DMS 273 (cell line): ENCODE measurements at regions not wholly inside any gene's neighbourhood (a gene's known extent, or its start where the extent isn't known, plus 50 kb on each side); places are given as distances from the start of the nearest gene placed in this dataset.

Experiments
- DNase-seq: peaks from one replicate; lab custom pipeline; 2025; ENCODE audit not compliant: unreplicated experiment; lab: John Stamatoyannopoulos, UW

DNA sequence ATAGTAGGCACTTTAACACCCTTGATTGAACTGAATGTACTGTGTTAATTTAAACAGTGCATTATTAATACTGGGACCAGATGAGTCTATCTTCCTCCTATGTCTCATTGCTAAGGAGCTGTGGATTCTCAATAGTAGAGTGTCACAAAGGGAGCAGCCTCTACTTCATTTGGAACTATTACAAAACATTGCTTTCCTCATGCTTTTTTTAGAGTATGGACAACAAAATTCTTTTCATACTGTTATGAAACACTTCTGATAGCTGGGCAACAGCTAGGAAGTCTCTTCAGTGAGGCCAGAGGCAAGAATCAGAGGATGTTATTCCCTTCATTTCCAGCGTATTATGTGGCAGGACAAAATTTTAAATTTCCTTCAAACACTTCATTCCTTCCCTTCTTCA, 160.8 kb downstream of the FBXO8 start:
- DNase-seq: no peak

DNA sequence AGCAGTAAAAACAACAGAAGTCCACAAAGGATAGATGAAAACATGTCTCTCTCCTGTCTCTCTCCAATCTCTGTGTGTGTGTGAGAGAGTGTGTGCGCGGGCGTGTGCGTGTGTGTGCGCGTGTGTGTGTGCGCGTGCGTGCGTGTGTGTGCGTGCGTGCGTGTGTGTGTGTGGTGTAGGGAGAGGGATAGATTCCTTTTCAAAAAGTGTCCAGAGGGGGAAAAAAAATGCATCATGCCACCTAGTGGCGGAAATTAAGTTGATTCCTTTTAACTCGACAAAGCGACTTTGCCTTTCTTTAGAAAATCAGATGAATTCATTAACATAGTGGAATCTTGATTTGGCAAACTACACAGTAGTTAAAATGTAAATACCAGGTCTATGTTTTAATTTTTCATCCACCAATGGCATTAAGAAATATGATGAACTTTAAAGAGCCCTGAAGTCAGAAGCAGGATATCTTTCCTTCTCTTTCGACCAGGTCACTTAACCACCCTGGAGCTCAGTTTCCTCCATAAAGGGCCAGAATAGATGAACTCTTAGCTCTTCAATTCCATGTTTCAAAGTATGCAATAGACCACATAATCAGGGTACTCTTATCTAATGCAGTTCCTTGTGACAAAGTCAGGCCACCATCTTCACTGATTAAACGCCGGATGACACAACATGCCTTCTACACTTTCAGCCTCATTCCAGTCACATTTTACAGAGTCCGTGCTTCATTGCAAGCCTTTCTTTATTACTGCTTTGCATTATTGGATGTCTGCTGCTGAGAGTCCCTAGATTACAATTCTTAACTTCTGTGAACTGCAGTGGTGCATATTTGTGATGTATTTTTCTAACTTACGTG, 162.8 kb downstream of the FBXO8 start:
- peak; percentile 52 for DNase-seq

DNA sequence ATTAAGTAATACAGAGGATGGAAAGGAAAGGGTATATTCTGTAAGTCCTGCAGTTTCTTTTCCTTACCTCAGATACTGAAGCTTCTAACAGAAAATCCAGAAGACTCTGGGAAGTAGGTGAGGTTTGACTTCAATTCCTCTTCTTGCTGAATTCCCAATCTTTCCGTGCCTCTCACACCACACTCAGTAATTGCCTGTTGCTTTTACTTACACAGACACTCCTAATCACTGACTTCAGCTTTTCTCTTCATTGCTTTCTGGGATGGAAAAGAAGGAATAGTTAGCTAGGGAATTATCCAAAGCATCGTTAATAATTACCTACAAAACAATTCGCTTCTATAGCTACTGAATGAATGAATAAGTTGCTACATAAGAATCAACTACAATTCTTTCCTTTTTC, 163.6 kb downstream of the FBXO8 start:
- no peak for DNase-seq

DNA sequence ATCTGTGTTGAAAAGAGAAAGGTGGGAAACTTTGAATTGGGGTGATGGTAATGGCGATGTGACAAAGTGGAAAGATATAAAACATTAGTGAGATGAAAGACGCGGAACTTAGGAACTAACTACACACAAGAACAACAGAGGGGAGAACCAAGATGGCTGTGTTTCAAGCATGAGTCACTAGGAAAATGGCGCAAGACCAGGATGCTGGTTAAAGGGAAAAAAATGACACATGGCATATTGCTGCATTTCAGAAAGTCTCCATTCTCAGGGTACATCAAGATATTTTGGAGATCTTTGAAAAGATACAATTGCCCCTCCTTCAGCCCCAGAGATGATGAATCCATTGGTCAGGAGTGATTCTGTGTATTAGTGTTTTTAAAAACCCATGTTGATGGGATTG, 164.4 kb downstream of the FBXO8 start:
- DNase-seq: no peak

DNA sequence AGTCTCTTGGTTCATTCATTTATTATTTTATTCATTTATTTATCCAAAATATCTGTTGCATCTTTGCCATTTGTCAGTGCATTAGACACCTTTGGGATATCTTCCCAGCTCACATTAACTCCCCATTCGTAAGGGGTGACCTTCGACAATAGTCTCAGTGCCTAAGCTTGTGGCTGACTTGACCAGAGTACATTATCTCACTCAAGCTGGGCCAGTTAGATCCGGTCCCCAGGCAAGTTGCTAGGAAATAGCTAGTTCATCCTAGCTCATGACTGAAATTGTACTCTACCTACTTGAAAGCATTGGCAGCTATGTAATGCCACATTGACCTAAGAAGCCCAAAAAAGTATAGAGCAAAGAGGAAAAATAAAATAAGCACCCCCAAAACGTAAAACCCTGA, 165.3 kb downstream of the FBXO8 start:
- no peak for DNase-seq

DNA sequence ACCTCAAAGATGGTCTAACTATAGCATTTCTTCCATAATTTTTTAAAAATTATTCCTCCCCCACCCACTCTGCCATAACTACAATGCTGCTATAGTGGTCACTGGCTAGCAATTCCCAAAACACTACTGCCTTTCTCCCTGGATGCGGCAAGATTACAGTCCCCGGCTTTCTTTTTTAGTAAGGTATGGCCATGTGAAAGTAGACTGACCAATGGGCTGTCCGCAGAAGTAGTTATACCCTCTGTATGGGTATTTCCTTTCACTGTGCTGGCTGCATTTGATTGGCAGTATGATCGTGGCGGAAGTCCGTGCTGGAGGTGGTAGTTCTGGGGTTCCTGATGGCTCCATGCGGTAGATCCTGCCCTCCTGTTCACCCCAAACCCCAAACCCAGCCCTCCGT, 166.0 kb downstream of the FBXO8 start:
- no peak for DNase-seq

DNA sequence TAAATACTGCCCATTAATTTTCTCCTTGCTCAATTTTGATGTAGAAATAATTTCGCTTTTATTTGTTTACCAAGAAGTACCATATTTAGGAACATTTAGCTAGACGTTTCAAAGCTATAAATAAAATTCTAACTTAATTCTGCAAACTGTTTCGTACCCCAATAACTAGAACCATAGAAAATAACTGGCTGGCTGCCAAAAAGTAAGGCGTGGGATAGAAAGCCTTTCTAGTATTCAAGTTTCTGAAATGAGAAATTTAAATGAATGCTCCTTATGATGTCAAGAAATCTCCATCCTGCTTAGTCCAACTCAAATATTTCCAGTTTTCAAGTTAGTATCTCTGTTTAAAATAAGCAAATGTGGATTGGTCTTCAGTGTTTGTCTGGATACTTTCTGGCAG, 167.4 kb downstream of the FBXO8 start:
- DNase-seq: peak; percentile 4

DNA sequence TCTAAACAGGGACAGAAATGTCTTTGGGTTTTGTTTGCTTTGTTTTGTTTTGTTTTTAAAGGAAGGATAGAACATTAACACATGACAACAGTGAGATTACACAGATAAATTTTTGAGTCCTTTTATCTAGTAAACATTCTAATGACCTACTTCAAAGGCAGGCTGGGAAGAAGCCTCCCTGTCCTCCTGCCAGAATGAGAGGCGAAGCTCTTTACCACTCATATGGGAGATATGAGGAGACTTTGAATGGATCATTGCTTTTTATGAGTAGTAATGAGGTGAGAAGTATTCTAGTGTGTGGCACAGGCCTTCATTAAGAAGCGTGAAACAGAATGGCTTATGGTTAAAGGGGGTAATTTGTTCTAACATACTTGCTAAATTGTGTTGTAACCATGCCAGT, 172.0 kb downstream of the FBXO8 start:
- no peak for DNase-seq

DNA sequence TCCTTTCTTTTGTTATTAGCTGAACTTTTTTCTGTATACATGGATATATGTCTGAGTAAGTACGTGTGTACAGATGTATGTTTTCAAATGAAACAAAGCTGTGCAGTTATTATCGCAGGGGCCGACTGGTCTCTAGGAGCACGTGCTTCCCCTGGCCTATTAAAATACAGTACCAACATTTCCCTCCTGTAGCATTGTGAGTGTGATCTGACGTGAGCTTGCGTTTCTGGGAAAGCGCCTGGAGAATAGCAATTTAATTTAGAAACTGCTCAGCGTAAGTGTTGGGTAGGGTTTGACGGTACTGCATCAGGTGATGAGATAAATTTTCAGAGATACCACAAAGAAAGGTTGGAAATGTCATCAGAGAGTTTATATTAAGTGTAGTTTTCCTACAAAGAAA, 173.3 kb downstream of the FBXO8 start:
- no peak for DNase-seq

DNA sequence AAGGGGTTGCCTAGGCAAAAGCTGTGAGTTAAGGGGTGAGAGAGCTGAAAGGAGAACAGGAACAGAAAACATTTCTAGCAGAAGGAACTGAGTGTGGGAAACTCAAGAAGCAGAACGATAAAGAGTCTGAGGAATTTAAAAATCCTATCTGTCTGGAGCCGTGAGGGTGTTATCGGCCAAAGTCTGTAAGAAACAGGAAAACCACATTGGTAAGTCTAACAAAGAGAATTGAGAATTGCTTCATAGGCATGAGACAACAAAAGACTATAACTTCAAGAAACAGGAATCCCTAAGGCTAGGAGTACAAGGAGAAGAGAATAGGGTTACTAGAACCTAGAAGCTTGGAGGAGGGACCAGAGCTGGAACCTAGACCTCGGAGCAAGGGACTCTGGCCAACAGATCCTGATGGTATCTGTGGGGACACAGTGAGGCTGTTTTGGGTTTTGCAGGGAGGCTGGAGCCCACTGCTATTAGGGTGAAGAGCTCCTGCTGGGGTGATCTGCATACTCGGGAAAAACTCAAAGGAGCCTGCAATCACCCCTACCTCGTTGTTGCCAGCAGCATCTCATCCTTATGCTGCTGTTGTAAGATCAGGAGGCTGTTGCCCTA, 175.6 kb downstream of the FBXO8 start:
- DNase-seq: no peak

DNA sequence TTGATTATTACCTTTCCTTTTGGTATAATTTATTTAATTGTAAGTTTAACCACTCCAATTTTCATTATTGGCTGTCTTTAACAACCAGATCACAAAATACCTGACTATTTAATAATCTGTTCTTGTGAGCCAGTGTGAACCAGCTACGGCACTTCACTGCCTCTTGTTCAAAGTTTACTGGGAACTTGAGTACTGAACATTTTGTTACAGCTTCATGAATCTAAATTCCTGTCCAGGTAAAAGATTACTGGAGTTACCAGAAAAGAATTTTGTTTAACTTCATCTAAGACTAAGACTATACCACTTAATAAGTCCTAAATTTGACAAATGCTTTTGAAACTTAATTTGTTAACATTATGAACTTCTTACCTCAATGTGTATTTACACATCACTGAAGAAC, 178.3 kb downstream of the FBXO8 start:
- DNase-seq: no peak

DNA sequence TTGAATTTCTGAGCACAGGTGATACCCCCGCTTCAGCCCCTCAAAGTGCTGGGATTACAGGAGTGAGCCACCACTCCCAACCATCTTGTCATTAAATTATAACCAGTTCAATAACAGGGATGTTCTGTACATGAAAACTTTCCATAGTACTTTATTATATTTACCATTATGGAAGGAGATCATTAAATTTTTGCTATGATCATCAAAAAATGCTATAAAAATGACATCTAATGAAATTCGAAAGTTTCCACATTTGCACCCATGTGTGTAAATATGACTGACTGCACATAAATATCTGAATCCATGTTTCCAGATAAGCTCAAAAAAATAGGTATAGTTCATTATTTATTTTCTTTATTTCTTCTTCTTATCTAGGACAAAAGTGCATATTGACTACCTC, 182.6 kb downstream of the FBXO8 start:
- no peak for DNase-seq

DNA sequence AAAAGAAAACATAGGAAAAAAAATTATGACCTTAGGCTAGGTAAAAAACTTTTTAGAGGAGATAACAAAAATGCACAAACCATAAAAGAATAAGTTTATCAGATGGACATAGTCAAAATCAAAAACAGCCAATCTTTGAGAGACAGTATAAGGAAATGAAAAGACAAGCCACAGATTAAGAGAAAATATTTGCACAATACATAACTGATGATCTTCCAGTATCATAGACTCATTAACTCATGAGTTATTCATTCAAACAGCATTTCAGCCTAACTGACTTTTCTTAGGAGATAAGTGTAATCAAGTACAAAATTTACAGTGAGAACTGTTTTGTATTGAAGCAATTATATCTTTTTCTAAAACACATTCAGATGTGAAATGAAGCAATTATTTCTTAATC, 183.8 kb downstream of the FBXO8 start:
- DNase-seq: no peak

DNA sequence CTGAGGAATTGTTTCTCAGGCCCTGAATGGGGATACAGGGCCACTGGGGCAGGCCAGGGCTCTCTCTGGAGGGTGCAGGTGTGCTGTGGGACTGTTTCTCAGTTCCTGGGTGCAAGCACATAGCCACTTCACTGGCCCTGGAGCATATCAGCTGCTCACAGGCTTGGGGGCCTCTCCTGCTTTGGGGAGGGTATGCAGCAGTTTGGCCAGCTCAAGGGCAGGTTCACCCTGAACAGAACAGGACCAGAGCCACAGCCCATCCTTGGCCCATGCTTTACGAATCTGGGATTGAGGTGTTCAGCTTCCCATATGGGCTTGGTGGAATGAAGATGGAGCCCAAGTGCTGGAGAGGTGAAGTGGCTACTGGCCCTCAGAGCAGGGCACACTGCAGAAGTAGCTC, 186.5 kb downstream of the FBXO8 start:
- DNase-seq: no peak

DNA sequence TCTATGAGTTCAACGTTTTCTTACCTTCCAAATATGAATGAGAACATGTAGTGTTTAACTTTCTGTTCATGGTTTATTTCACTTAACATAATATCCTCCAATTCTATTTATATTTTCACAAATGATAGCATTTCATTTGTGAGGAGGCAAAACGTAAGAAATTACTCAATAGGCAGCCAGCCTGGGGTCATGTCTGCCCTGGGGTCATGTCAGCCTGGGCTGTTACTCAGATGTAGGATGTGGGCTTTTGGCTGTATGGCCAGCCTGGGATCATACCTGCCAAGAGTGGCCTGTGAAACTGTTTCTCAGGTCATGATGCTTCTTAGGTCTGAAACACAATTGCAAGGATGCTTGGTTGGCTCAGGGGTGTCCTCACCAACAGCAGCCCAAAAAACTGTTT, 187.0 kb downstream of the FBXO8 start:
- no peak for DNase-seq

DNA sequence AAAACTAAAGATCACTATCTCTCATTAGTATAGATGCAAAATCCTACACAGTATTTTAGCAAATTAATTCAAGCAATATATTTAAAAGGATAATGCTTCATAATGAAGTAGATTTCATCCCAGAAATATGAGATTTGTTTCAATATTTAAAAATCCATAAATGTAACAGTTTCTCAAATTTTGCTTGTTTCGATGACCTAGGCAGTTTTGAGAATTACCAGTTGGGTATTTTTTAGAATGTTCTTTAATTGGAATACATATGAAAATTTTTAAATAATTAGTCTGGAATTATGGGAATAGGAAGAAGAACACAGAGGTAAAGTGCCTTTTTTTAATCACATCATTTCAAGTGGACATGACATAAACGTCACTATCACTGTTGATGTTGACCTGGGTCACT, 192.3 kb downstream of the FBXO8 start:
- DNase-seq: no peak

DNA sequence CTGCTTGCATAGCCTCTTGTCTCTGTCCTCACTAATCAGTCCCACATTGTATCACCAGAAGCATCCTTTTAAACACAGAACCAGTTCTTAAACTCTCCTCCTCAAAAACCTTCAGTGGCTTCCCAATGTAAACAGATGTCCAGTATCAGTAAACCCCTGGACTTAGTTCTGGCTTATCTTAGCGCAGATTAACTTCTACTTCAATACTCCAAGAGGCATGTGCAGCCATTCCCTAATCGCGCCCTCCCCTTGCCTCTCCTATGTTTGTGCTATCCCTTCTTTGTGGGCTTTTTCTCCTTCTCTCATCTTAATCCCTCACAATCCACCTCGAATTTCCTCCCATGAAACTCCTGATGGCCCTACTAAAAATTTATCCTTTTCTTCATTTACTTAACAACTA, 193.8 kb downstream of the FBXO8 start:
- DNase-seq: no peak

DNA sequence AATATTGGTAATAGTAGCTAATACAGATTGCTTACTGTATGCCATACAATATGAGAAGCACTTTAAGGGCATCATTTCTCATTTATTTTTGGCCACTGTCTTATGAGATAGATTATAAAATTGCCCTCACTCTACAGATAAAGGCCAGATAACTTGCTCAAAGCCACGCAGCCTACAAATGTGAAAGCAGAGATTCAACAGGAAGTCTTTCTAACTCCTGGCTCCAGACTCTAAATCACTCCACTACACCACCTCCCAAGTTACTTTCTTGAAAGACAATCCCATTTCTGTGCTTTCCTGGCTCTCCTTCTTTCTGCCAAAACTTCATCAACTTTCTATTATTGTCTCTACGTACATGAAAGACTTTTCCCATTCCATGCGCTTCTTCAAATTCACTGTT, 194.7 kb downstream of the FBXO8 start:
- no peak for DNase-seq

DNA sequence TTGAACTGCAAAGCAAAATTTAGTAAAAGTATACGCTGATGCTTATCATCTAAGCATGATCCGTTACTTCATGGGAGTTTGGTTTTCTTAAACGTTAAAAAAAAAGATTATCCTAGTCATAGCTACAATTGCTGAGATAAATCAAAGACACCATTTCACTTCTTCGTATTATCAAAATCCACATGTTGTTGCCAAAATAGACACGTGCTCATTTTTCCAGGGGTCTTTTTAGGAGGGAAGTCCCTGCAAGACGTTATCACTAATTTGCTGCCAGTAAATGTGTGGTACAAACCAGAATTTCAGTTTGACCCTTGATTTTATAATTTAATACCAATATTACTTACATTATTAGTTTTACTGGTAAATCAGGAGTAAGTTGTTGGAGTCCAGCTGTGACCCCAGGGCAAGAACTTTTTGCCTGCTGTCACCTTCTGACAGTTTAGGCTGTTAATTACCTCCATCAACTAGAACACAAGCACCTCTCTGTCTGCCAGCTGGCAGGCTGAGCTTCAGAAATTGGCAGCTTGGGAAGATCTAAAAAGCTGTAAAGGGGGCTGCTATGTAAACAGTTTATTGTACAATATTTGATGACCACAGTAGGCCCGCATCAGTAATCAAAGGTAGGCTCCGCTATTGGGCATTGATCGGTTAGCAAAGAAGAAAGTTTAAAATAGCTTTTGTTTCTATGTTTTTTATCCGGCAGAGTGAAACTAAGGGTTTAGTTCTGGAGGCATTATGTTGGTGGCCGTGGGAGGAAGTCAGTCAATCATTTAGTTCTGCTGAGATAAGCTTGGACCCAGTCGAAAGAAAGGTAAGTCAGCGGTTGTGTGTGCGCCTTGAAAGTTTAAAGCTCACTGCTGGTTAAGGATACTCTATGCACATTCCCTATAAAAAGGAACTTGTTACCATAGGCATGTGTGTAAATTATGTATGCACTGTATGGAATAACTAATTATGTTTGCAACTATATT, 196.4 kb downstream of the FBXO8 start:
- DNase-seq: no peak

DNA sequence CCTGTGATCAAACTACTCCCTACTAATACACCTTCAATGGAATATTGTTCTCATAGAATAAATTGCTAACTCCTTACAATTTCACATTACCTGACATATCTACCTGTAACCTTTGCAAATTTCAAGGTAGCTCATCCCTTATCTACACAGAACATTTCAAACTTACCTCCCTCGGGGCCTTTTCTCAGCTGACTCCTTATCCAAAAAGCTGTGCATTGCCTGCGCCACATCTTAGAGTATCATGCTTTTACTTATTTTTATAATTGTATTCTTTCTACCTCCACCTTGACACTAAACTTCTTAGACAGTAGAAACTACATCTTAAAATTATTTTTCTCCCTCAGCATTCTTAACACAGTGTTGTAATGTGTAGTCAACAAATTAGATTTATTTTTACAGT, 198.5 kb downstream of the FBXO8 start:
- DNase-seq: no peak

DNA sequence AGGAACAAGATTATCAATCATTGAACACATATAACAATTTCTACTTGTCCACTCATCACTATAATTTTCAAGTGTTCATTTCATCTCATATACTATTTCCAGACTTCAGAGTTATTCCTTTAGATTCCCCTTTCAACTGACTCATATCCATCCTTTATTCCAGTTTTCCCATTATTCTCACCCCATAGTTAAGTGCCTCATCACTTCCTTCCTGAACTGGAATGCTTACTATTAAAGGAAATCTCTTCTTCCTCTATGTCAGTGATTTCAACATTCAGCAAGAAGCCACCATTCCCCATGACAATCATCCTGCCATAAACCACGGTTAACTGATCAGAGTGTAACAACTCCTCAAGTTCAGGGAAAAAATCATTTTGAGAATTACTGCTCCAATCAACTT, 198.9 kb downstream of the FBXO8 start:
- DNase-seq: no peak

DNA sequence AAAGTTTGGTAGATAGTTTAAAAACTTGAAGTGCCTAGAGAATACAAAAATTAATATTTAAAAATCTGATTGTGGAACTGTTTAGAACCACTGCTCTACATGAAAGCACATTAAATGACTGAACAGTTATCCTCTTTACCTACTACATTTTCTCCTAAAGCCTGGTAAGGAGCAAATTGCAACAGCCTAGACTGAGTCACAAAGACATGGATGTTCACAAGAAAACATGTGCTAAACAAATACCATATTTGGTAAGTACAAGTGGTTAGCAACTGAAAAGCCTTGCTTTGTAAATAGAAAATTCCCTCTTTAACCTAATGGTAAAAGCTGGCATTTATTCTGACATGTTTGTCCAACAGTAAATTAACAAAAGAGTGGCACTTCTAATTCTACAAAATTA, 203.1 kb downstream of the FBXO8 start:
- no peak for DNase-seq
